AML-193 (cell line): ENCODE measurements at regions not wholly inside any gene's neighbourhood (a gene's known extent, or its start where the extent isn't known, plus 50 kb on each side); places are given as distances from the start of the nearest gene placed in this dataset.

Experiments
- DNase-seq, 2 experiments: peaks; one replicate each; lab custom pipeline; 2025; lab: John Stamatoyannopoulos, UW

DNA sequence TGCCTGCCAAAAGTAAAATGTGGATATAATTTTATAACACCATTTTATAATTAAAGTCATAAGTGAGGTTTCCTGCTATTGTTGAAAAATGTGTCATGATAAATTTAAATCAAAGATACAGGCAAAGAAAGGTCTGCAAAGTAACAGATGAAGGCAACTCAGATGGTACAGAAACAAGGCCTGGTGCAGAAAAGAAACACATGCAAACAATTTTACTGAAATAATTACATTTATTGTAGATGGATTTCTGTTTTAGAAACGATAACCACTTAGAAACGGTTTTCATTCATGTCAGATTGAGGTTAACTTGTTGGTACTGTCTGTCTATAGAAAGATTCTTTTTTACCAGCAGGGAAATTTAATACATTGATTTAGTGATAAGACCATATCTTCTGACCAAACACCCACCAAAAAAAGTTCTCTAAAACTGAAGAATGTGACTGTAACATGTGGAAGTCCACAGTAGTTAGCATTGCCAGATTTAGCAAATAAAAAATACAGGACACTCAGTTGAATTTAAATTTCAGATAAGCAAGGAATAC is 105.5 kb upstream of the FERMT1 start:
- no peak for DNase-seq

- no peak for DNase-seq
Measured at GRCh38 chr20:6213311-6213710, 90.5 kb upstream of the FERMT1 start.

- no peak for DNase-seq
Measured at GRCh38 chr20:6212903-6213302, 90.1 kb upstream of the FERMT1 start.

GRCh38 chr20:6209093-6209492 is 86.3 kb upstream of the FERMT1 start:
- DNase-seq, result no peak

GRCh38 chr20:6200092-6200491 is 77.3 kb upstream of the FERMT1 start:
- no peak for DNase-seq

DNA sequence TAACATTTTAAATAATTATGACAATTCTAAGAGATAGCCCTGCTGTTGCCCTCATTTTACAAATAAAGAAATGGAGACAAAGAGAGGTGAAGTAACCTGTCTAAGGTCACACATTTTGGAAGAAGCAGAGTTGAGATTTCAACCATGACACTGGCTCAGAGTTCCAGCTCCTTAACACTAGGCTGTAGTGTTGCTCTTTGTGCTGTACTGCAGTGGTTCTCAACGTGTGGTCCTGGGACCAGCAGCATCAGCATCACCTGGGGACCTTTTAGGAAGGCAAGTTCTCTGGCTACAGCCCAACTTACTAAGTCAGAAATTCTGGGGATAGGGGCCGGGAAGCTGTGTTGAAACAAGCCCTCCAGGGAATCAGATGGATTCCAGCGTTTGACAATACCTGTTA is 62.4 kb upstream of the FERMT1 start:
- no peak for DNase-seq

- no peak for DNase-seq
Measured at GRCh38 chr20:6184086-6184485, 61.3 kb upstream of the FERMT1 start.

- no peak for DNase-seq
Measured at GRCh38 chr20:6180531-6180930, 57.7 kb upstream of the FERMT1 start.

GRCh38 chr20:6178537-6178936 is 55.7 kb upstream of the FERMT1 start:
- DNase-seq, result no peak

GRCh38 chr20:6173481-6173880 is 50.7 kb upstream of the FERMT1 start:
- DNase-seq, result no peak
